H9 (cell line): ENCODE measurements at regions not wholly inside any gene's neighbourhood (a gene's known extent, or its start where the extent isn't known, plus 50 kb on each side); places are given as distances from the start of the nearest gene placed in this dataset.

ENCODE experiments used
- DNase-seq: peaks from one replicate; pipeline ENCODE4 v3.0.0-alpha.2; 2017
- H2AFZ ChIP-seq: one replicate; pipeline ENCODE4 v1.6.1; 2013; ENCODE audit warnings: mild to moderate bottlenecking, low read length, control low read depth, moderate library complexity
- H2AK5ac ChIP-seq: 2 replicates; pipeline ENCODE4 v1.6.1; 2013; ENCODE audit warnings: low read length, control low read depth, mixed read lengths; ENCODE audit not compliant: insufficient read length
- H2BK120ac ChIP-seq: one replicate; pipeline ENCODE4 v1.6.1; 2013; ENCODE audit warnings: low read depth, mild to moderate bottlenecking, low read length, control low read depth, inconsistent platforms; ENCODE audit not compliant: poor library complexity, severe bottlenecking
- H2BK12ac ChIP-seq: 2 replicates; pipeline ENCODE4 v1.6.1; 2013; ENCODE audit warnings: low read length, control low read depth, mixed read lengths, low read depth; ENCODE audit not compliant: insufficient read length
- H2BK15ac ChIP-seq: 2 replicates; pipeline ENCODE4 v1.6.1; 2013; ENCODE audit warnings: low read depth, low read length, control low read depth
- H2BK20ac ChIP-seq: one replicate; pipeline ENCODE4 v1.6.1; 2013; ENCODE audit warnings: low read depth, mild to moderate bottlenecking, low read length, control low read depth, inconsistent platforms; ENCODE audit not compliant: poor library complexity, severe bottlenecking
- H2BK5ac ChIP-seq: 2 replicates; pipeline ENCODE4 v1.6.1; 2013; ENCODE audit warnings: low read length, control low read depth, mixed read lengths; ENCODE audit not compliant: insufficient read length
- H3K14ac ChIP-seq: 2 replicates; pipeline ENCODE4 v1.6.1; 2013; ENCODE audit warnings: low read length, control low read depth; ENCODE audit not compliant: insufficient read depth
- H3K18ac ChIP-seq: 2 replicates; pipeline ENCODE4 v1.6.1; 2013; ENCODE audit warnings: low read depth, mild to moderate bottlenecking, mixed read lengths, low read length, control low read depth; ENCODE audit not compliant: insufficient read length
- H3K23ac ChIP-seq: 2 replicates; pipeline ENCODE4 v1.6.1; 2013; ENCODE audit warnings: low read length, control low read depth, mixed read lengths, low read depth; ENCODE audit not compliant: insufficient read length
- H3K23me2 ChIP-seq: 2 replicates; pipeline ENCODE4 v1.6.1; 2013; ENCODE audit warnings: low read depth, mild to moderate bottlenecking, mixed read lengths, low read length, control low read depth; ENCODE audit not compliant: insufficient read length, poor library complexity, severe bottlenecking
- H3K27ac ChIP-seq: 2 replicates; pipeline ENCODE4 v1.5.1; 2013; ENCODE audit warnings: low read length, control low read depth, mixed read lengths, low read depth; ENCODE audit not compliant: insufficient read length
- H3K27me3 ChIP-seq: 2 replicates; pipeline ENCODE4 v1.6.1; 2013; ENCODE audit warnings: low read length, control low read depth, inconsistent platforms; ENCODE audit not compliant: insufficient read depth
- H3K4ac ChIP-seq: 2 replicates; pipeline ENCODE4 v1.6.1; 2013; ENCODE audit warnings: low read depth, mild to moderate bottlenecking, control low read depth, inconsistent platforms, low read length, moderate library complexity
- H3K4me1 ChIP-seq: 2 replicates; pipeline ENCODE4 v1.6.1; 2013; ENCODE audit warnings: low read length, control low read depth, inconsistent platforms; ENCODE audit not compliant: insufficient read depth
- H3K4me2 ChIP-seq: 2 replicates; pipeline ENCODE4 v1.6.1; 2013; ENCODE audit warnings: low read length, control low read depth, mixed read lengths; ENCODE audit not compliant: insufficient read length, insufficient read depth
- H3K56ac ChIP-seq: 2 replicates; pipeline ENCODE4 v1.6.1; 2013; ENCODE audit warnings: low read depth, mild to moderate bottlenecking, mixed read lengths, low read length, control low read depth; ENCODE audit not compliant: insufficient read length
- H3K79me1 ChIP-seq: 2 replicates; pipeline ENCODE4 v1.6.1; 2013; ENCODE audit warnings: low read depth, mild to moderate bottlenecking, moderate library complexity, low read length, control low read depth, inconsistent platforms; ENCODE audit not compliant: insufficient read depth, poor library complexity, severe bottlenecking
- H3K79me2 ChIP-seq: 2 replicates; pipeline ENCODE4 v1.6.1; 2013; ENCODE audit warnings: low read length, control low read depth, inconsistent platforms; ENCODE audit not compliant: insufficient read depth
- H3K9ac ChIP-seq: 2 replicates; pipeline ENCODE4 v1.6.1; 2013; ENCODE audit warnings: low read length, control low read depth, mixed read lengths; ENCODE audit not compliant: insufficient read length; ENCODE audit errors: extremely low read depth
- H3K9me3 ChIP-seq: one replicate; pipeline ENCODE4 v1.6.1; 2013; ENCODE audit warnings: low read depth, low read length, inconsistent platforms; ENCODE audit not compliant: control insufficient read depth
- H3T11ph ChIP-seq: one replicate; pipeline ENCODE4 v1.6.1; 2013; ENCODE audit warnings: mild to moderate bottlenecking, low read length, control low read depth, inconsistent platforms
- H4K20me1 ChIP-seq: one replicate; pipeline ENCODE4 v1.6.1; 2013; ENCODE audit not compliant: control insufficient read depth, insufficient read length, insufficient read depth
- H4K5ac ChIP-seq: 2 replicates; pipeline ENCODE4 v1.6.1; 2013; ENCODE audit warnings: low read depth, mild to moderate bottlenecking, mixed read lengths, low read length, control low read depth; ENCODE audit not compliant: insufficient read length
- H4K8ac ChIP-seq: replicated peaks from 2 replicates; pipeline ENCODE4 v1.6.1; 2013; ENCODE audit warnings: low read length, control low read depth, mixed read lengths, low read depth; ENCODE audit not compliant: insufficient read length
- H4K91ac ChIP-seq: 2 replicates; pipeline ENCODE4 v1.6.1; 2013; ENCODE audit warnings: low read depth, mild to moderate bottlenecking, moderate library complexity, mixed read lengths, low read length, control low read depth; ENCODE audit not compliant: insufficient read length
- H3K27ac Mint-ChIP-seq, 3 experiments: 2 replicates in 2 of 3; 3 replicates in 1 of 3; pipeline ENCODE4 v1.8.0; 2020 to 2021; ENCODE audit warnings: mixed read lengths in 3 of 3, mild to moderate bottlenecking in 1 of 3, moderate library complexity in 1 of 3
- H3K27me3 Mint-ChIP-seq: 2 replicates; pipeline ENCODE4 v1.8.0; 2021; ENCODE audit warnings: low read depth, mild to moderate bottlenecking, moderate library complexity, mixed read lengths
- H3K36me3 Mint-ChIP-seq, 3 experiments: 2 replicates in 2 of 3; 3 replicates in 1 of 3; pipeline ENCODE4 v1.8.0; 2020 to 2021; ENCODE audit warnings: low read depth in 3 of 3, mixed read lengths in 3 of 3; ENCODE audit not compliant: insufficient read depth in 1 of 3
- H3K4me1 Mint-ChIP-seq, 2 experiments: 2 replicates each; pipeline ENCODE4 v1.8.0; 2020; ENCODE audit warnings: mixed read lengths in 2 of 2
- H3K4me3 Mint-ChIP-seq, 2 experiments: 2 replicates in 1 of 2; 3 replicates in 1 of 2; pipeline ENCODE4 v1.8.0; 2020 to 2021; ENCODE audit warnings: mild to moderate bottlenecking in 2 of 2, mixed read lengths in 2 of 2, moderate library complexity in 1 of 2
- H3K9me3 Mint-ChIP-seq, 2 experiments: 2 replicates in 1 of 2; 3 replicates in 1 of 2; pipeline ENCODE4 v1.8.0; 2020; ENCODE audit warnings: mild to moderate bottlenecking in 2 of 2, mixed read lengths in 2 of 2, moderate library complexity in 1 of 2
- CTCF ChIP-seq: fragments of 200-600 bp; sonication (generic); conservative IDR thresholded peaks from 3 replicates; pipeline ENCODE4 v1.8.0; 2021; ENCODE audit warnings: antibody characterized with exemption, mild to moderate bottlenecking
- WGBS: extraction: QIAGEN DNeasy Blood & Tissue Kit; methylation state at CpG from one replicate; pipeline ENCODE4 v1.1.7; 2013; ENCODE audit warnings: missing lambda C conversion rate, low lambda C conversion rate, mixed read lengths; ENCODE audit not compliant: insufficient read length; ENCODE audit errors: extremely low coverage; 5-methylcytosine and 5-hydroxymethylcytosine counted together

- no CpG with 5 or more reads among the region's 2 CpGs for whole genome bisulfite sequencing
- Histone ChIP-seq H2BK5ac (no peak overlapping the region), H4K5ac (no peak overlapping the region), H3K4ac (no peak overlapping the region), H2BK12ac (no peak overlapping the region), H2AFZ (no peak overlapping the region), H2BK120ac (no peak overlapping the region), H3K27me3 (no peaks in the 10 kb centered on the region), H3K27ac (no peak overlapping the region), H3K23me2 (no peaks in the 10 kb centered on the region), H3K79me2 (no peaks in the 10 kb centered on the region), H4K91ac (no peak overlapping the region), H2BK15ac (no peak overlapping the region), H4K20me1 (no peaks in the 10 kb centered on the region), H4K8ac (no peak overlapping the region), H3K79me1 (no peaks in the 10 kb centered on the region), H3K23ac (no peak overlapping the region), H3K18ac (no peak overlapping the region), H3K14ac (no peak overlapping the region), H3K9me3 (no peaks in the 10 kb centered on the region), H3K56ac (no peak overlapping the region), H2AK5ac (no peak overlapping the region), H2BK20ac (no peak overlapping the region), H3T11ph (no peak overlapping the region), H3K9ac (no peak overlapping the region), H3K4me1 (no peaks in the 10 kb centered on the region), H3K4me2 (no peak overlapping the region)
- Mint-ChIP-seq H3K27ac (no peak overlapping the region), H3K36me3 (peaks cover 0 to 9% (median 2%) of the 10 kb centered on the region in 3 experiments; a peak in 2 of 7 replicates), H3K4me3 (no peak overlapping the region), H3K4me1 (no peaks in the 10 kb centered on the region), H3K27me3 (no peaks in the 10 kb centered on the region), H3K9me3 (peaks cover 0 to 4% of the 10 kb centered on the region in 2 experiments; a peak in 2 of 5 replicates)
- TF ChIP-seq CTCF = no peak
- DNase-seq = no peak
Measured at GRCh38 chr21:27681841-27682240, 715.0 kb upstream of the ADAMTS5 start.
